ENCODE measurements at regions not wholly inside any gene's neighbourhood (a gene's known extent, or its start where the extent isn't known, plus 50 kb on each side); places are given as distances from the start of the nearest gene placed in this dataset.
"Not testable (repeated sequence)": the region's sequence is repeated elsewhere in the genome, so short reads cannot be mapped to it uniquely, and the experiment has no call there.

DNA sequence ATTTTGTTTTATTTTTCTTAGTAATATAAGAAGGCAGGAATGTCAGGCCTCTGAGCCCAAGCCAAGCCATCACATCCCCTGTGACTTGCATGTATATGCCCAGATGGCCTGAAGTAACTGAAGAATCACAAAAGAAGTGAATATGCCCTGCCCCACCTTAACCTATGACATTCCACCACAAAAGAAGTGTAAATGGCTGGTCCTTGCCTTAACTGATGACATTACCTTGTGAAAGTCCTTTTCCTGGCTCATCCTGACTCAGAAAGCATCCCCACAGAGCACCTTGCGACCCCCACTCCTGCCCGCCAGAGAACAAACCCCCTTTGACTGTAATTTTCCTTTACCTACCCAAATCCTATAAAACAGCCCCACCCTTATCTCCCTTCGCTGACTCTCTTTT lies 406.2 kb upstream of the RORB start:
- not testable (repeated sequence) for H2AFZ ChIP-seq (ENCODE audit: low read depth, low read length, severe bottlenecking); H3K4me3 ChIP-seq (ENCODE audit: insufficient read depth, low read length, poor library complexity, severe bottlenecking); H3F3A ChIP-seq (ENCODE audit: insufficient read depth); H3K27ac ChIP-seq (ENCODE audit: low read depth, low read length); H3K79me2 ChIP-seq (ENCODE audit: insufficient read depth, low read length); H3K27me3 ChIP-seq (ENCODE audit: low read length); H3K9me3 ChIP-seq (ENCODE audit: insufficient read depth, low read length); H3K9me2 ChIP-seq (replicated peaks; ENCODE audit: insufficient read depth, low read length); H4K20me1 ChIP-seq (ENCODE audit: low read depth, low read length); H3K9ac ChIP-seq (ENCODE audit: low read length); H3K36me3 ChIP-seq (ENCODE audit: low read length); H3K4me2 ChIP-seq (ENCODE audit: low read depth, low read length, poor library complexity, severe bottlenecking)

- H3K9me2 ChIP-seq (replicated peaks; ENCODE audit: insufficient read depth, low read length), result no peaks in the 10 kb centered on the region
- no peaks in the 10 kb centered on the region for H4K20me1 ChIP-seq (ENCODE audit: low read depth, low read length)
- no peak overlapping the region for H3K27ac ChIP-seq (ENCODE audit: low read depth, low read length)
- H3K9me3 ChIP-seq (ENCODE audit: insufficient read depth, low read length), result no peaks in the 10 kb centered on the region
- no peak overlapping the region for H3K4me3 ChIP-seq (ENCODE audit: insufficient read depth, low read length, poor library complexity, severe bottlenecking)
- no peak for TF ChIP-seq CTCF (IDR thresholded peaks at IDR 0.05; ENCODE audit: insufficient read depth, low read length, poor library complexity, severe bottlenecking)
- no peak for TF ChIP-seq EZH2phosphoT487 (conservative IDR thresholded peaks at IDR 0.05; ENCODE audit: low read length)
- H3K36me3 ChIP-seq (ENCODE audit: low read length), result no peaks in the 10 kb centered on the region
- no peaks in the 10 kb centered on the region for H3F3A ChIP-seq (ENCODE audit: insufficient read depth)
- H3K79me2 ChIP-seq (ENCODE audit: insufficient read depth, low read length), result no peaks in the 10 kb centered on the region
- no peak overlapping the region for H2AFZ ChIP-seq (ENCODE audit: low read depth, low read length, severe bottlenecking)
- H3K27me3 ChIP-seq (ENCODE audit: low read length), result no peaks in the 10 kb centered on the region
- no peak overlapping the region for H3K9ac ChIP-seq (ENCODE audit: low read length)
- no peak overlapping the region for H3K4me2 ChIP-seq (ENCODE audit: low read depth, low read length, poor library complexity, severe bottlenecking)
Measured at GRCh38 chr9:74092491-74092834, 404.7 kb upstream of the RORB start.

- not testable (repeated sequence) for H3K36me3 ChIP-seq (ENCODE audit: low read length); H3K27me3 ChIP-seq (ENCODE audit: low read length); H3K4me2 ChIP-seq (ENCODE audit: low read depth, low read length, poor library complexity, severe bottlenecking); H3K9me3 ChIP-seq (ENCODE audit: insufficient read depth, low read length); H3K4me3 ChIP-seq (ENCODE audit: insufficient read depth, low read length, poor library complexity, severe bottlenecking); H3K9ac ChIP-seq (ENCODE audit: low read length); H2AFZ ChIP-seq (ENCODE audit: low read depth, low read length, severe bottlenecking); H4K20me1 ChIP-seq (ENCODE audit: low read depth, low read length); H3K27ac ChIP-seq (ENCODE audit: low read depth, low read length); H3F3A ChIP-seq (ENCODE audit: insufficient read depth); H3K9me2 ChIP-seq (replicated peaks; ENCODE audit: insufficient read depth, low read length); H3K79me2 ChIP-seq (ENCODE audit: insufficient read depth, low read length)
Measured at GRCh38 chr9:74094037-74094436, 403.1 kb upstream of the RORB start.

DNA sequence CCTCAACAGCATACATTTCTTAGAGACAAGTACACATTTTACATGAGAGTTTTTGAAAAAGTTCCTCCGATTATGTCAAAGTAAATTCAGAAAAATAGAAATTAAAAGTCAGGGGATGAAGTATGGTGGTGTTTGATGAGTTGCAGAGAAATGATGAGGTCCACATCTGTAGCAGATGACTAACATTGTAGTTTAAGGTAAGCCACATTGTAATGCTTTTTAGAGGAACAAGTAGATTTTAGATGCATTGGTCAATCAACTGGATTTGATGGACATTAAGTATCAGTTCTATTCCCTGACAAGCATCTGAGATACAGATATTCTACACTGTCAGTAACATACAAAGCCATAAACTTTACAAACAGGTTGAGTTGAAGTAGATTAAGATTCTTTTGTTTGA lies 402.4 kb upstream of the RORB start:
- Histone ChIP-seq H3K9me3 (ENCODE audit: insufficient read depth, low read length) (no peaks in the 10 kb centered on the region), H3K9me2 (replicated peaks; ENCODE audit: insufficient read depth, low read length) (no peaks in the 10 kb centered on the region), H3K4me3 (ENCODE audit: insufficient read depth, low read length, poor library complexity, severe bottlenecking) (no peak overlapping the region), H3K36me3 (ENCODE audit: low read length) (no peaks in the 10 kb centered on the region), H2AFZ (ENCODE audit: low read depth, low read length, severe bottlenecking) (no peak overlapping the region), H3K9ac (ENCODE audit: low read length) (no peak overlapping the region), H3K79me2 (ENCODE audit: insufficient read depth, low read length) (no peaks in the 10 kb centered on the region), H3K27me3 (ENCODE audit: low read length) (no peaks in the 10 kb centered on the region), H4K20me1 (ENCODE audit: low read depth, low read length) (no peaks in the 10 kb centered on the region), H3K4me2 (ENCODE audit: low read depth, low read length, poor library complexity, severe bottlenecking) (no peak overlapping the region), H3K27ac (ENCODE audit: low read depth, low read length) (no peak overlapping the region), H3F3A (ENCODE audit: insufficient read depth) (no peaks in the 10 kb centered on the region)
- no peak for TF ChIP-seq CTCF (IDR thresholded peaks at IDR 0.05; ENCODE audit: insufficient read depth, low read length, poor library complexity, severe bottlenecking)
- TF ChIP-seq EZH2phosphoT487 (conservative IDR thresholded peaks at IDR 0.05; ENCODE audit: low read length), result no peak

Data from SU-DHL-6 (cell line).